ENCODE measurements at regions not wholly inside any gene's neighbourhood (a gene's known extent, or its start where the extent isn't known, plus 50 kb on each side); places are given as distances from the start of the nearest gene placed in this dataset.

DNA sequence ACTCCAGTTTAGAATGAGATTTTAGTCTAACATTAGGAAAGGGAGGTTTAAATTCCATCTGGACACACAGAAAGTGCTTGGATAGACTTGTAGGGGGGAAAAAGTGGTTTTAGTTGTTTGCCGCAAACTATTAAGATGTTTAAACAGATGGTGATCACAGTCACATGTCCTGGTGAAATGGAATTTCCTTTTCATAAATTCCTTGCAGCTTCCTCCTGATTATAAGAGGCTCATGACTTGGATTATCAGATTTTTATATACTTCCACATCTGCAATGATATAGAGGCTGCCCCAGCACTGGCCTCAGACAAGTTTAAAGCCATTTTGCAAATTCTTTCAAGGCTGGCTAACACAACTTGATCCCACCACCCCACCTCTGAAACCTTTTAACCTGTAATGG, 106.4 kb upstream of the ARMC3 start:
- TF ChIP-seq ZNF274 (IDR thresholded peaks at IDR 0.05; ENCODE audit: low read depth, low read length) (no peak), SUZ12 (IDR thresholded peaks at IDR 0.05; ENCODE audit: extremely low read depth, insufficient read depth, insufficient read length) (no peak), YY1 (IDR thresholded peaks at IDR 0.05; ENCODE audit: insufficient read depth, insufficient read length) (no peak)

Data from NT2/D1 (cell line).